GM23248 (cell line): ENCODE measurements at regions not wholly inside any gene's neighbourhood (a gene's known extent, or its start where the extent isn't known, plus 50 kb on each side); places are given as distances from the start of the nearest gene placed in this dataset.

Source experiments
- DNase-seq: peaks from one replicate; pipeline ENCODE4 v3.0.0-alpha.2; 2015
- H2AFZ ChIP-seq: fragments of 200-600 bp; sonication (generic); 2 replicates; pipeline ENCODE4 v1.6.1; 2016; ENCODE audit warnings: antibody characterized with exemption
- H3F3A ChIP-seq: fragments of 200-600 bp; sonication (generic); 2 replicates; pipeline ENCODE4 v1.6.1; 2016; ENCODE audit warnings: mild to moderate bottlenecking, antibody characterized with exemption, mixed run types; ENCODE audit not compliant: insufficient read depth
- H3K27ac ChIP-seq: fragments of 200-600 bp; sonication (generic); 2 replicates; pipeline ENCODE4 v1.5.1; 2016; ENCODE audit warnings: mild to moderate bottlenecking
- H3K27me3 ChIP-seq: fragments of 200-600 bp; sonication (generic); replicated peaks from 2 replicates; pipeline ENCODE4 v1.6.1; 2016; ENCODE audit warnings: mild to moderate bottlenecking; ENCODE audit not compliant: insufficient read depth
- H3K36me3 ChIP-seq: fragments of 200-600 bp; sonication (generic); 2 replicates; pipeline ENCODE4 v1.6.1; 2016; ENCODE audit warnings: low read depth, mild to moderate bottlenecking
- H3K4me1 ChIP-seq: fragments of 200-600 bp; sonication (generic); 2 replicates; pipeline ENCODE4 v1.6.1; 2016; ENCODE audit warnings: mild to moderate bottlenecking; ENCODE audit not compliant: insufficient read depth
- H3K4me2 ChIP-seq: fragments of 200-600 bp; sonication (generic); one replicate; pipeline ENCODE4 v1.6.1; 2016; ENCODE audit warnings: mild to moderate bottlenecking; ENCODE audit not compliant: unreplicated experiment
- H3K4me3 ChIP-seq: fragments of 200-600 bp; sonication (generic); 2 replicates; pipeline ENCODE4 v1.5.1; 2016; ENCODE audit warnings: mild to moderate bottlenecking
- H3K79me2 ChIP-seq: fragments of 200-600 bp; sonication (generic); 2 replicates; pipeline ENCODE4 v1.6.1; 2016; ENCODE audit warnings: mild to moderate bottlenecking; ENCODE audit not compliant: insufficient read depth
- H3K9ac ChIP-seq: fragments of 200-600 bp; sonication (generic); 2 replicates; pipeline ENCODE4 v1.6.1; 2016; ENCODE audit warnings: mild to moderate bottlenecking
- H3K9me2 ChIP-seq: fragments of 200-600 bp; sonication (generic); 2 replicates; pipeline ENCODE4 v1.6.1; 2016; ENCODE audit warnings: mixed run types, mild to moderate bottlenecking, moderate library complexity; ENCODE audit not compliant: insufficient read depth
- H3K9me3 ChIP-seq: fragments of 200-600 bp; sonication (generic); one replicate; pipeline ENCODE4 v1.6.1; 2017; ENCODE audit warnings: low read depth
- H4K20me1 ChIP-seq: fragments of 200-600 bp; sonication (generic); 2 replicates; pipeline ENCODE4 v1.6.0; 2016; ENCODE audit not compliant: insufficient read depth
- EZH2 ChIP-seq: fragments of 200-600 bp; sonication (generic); IDR thresholded peaks from 2 replicates; pipeline ENCODE4 v1.6.1; 2018; ENCODE audit warnings: antibody characterized with exemption, mild to moderate bottlenecking; ENCODE audit not compliant: insufficient read depth, poor library complexity, severe bottlenecking
- EZH2phosphoT487 ChIP-seq: fragments of 200-600 bp; sonication (generic); IDR thresholded peaks from 2 replicates; pipeline ENCODE4 v1.6.1; 2018; ENCODE audit warnings: antibody characterized with exemption, moderate library complexity, mild to moderate bottlenecking, low read depth; ENCODE audit not compliant: insufficient read depth
- WGBS, 2 experiments: methylation state at CpG; one replicate each; pipeline ENCODE4 v1.1.6; 2015 to 2017; ENCODE audit warnings: low lambda C conversion rate in 2 of 2, low coverage in 1 of 2; ENCODE audit errors: missing lambda C conversion rate in 2 of 2; 5-methylcytosine and 5-hydroxymethylcytosine counted together
- in situ Hi-C: fragments of 300-500 bp; cut with MboI; formaldehyde crosslinking; loops from 2 replicates; pipeline ENCODE4 v1.15.0; 2020

- Histone ChIP-seq H3K36me3 (no peaks in the 10 kb centered on the region), H3K4me2 (no peak overlapping the region), H3K27me3 (no peaks in the 10 kb centered on the region), H2AFZ (no peak overlapping the region), H3K9ac (no peak overlapping the region), H3K9me2 (no peaks in the 10 kb centered on the region), H3K4me1 (peaks cover 17% of the 10 kb centered on the region), H3K27ac (no peak overlapping the region), H3K9me3 (no peaks in the 10 kb centered on the region), H4K20me1 (no peaks in the 10 kb centered on the region), H3K4me3 (no peak overlapping the region), H3K79me2 (no peaks in the 10 kb centered on the region), H3F3A (peaks cover 5% of the 10 kb centered on the region)
- WGBS, 2 experiments, result 97 to 98% methylated on average over 2 of the region's 2 CpGs
- DNase-seq, result no peak
- TF ChIP-seq EZH2phosphoT487 (no peak), EZH2 (no peak)
- in situ Hi-C loops, result no loop called here
These were observed 203.0 kb upstream of the SESN3 start for GRCh38 chr11:95434009-95434408.

- H3K36me3 ChIP-seq, result no peaks in the 10 kb centered on the region
- TF ChIP-seq EZH2phosphoT487 (no peak), EZH2 (no peak)
- WGBS, 2 experiments, result 96 to 97% methylated on average over 4 of the region's 4 CpGs
- no peaks in the 10 kb centered on the region for H3K9me3 ChIP-seq
- H3K4me3 ChIP-seq, result no peak overlapping the region
- peaks cover 9% of the 10 kb centered on the region for H3F3A ChIP-seq
- no peak overlapping the region for H3K27ac ChIP-seq
- in situ Hi-C loops, result no loop called here
- H4K20me1 ChIP-seq, result no peaks in the 10 kb centered on the region
- peak; percentile 33 for DNase-seq
- H3K9me2 ChIP-seq, result no peaks in the 10 kb centered on the region
- peaks cover 21% of the 10 kb centered on the region for H3K4me1 ChIP-seq
- no peak overlapping the region for H3K9ac ChIP-seq
- no peaks in the 10 kb centered on the region for H3K79me2 ChIP-seq
- no peaks in the 10 kb centered on the region for H3K27me3 ChIP-seq
- H2AFZ ChIP-seq, result no peak overlapping the region
- H3K4me2 ChIP-seq, result no peak overlapping the region
These were observed 201.9 kb upstream of the SESN3 start for GRCh38 chr11:95432714-95433503.

GRCh38 chr11:95429376-95429907, 198.4 kb upstream of the SESN3 start:
- Histone ChIP-seq H3F3A (peaks cover 23% of the 10 kb centered on the region), H3K79me2 (no peaks in the 10 kb centered on the region), H3K9ac (no peak overlapping the region), H4K20me1 (no peaks in the 10 kb centered on the region), H3K4me1 (peaks cover 33% of the 10 kb centered on the region), H3K27ac (no peak overlapping the region), H2AFZ (no peak overlapping the region), H3K9me3 (no peaks in the 10 kb centered on the region), H3K4me3 (no peak overlapping the region), H3K36me3 (no peaks in the 10 kb centered on the region), H3K9me2 (no peaks in the 10 kb centered on the region), H3K4me2 (no peak overlapping the region), H3K27me3 (no peaks in the 10 kb centered on the region)
- 16 to 32% methylated on average over 1 of the region's 1 CpG for WGBS, 2 experiments
- peak; percentile 62 for DNase-seq
- TF ChIP-seq EZH2 (no peak), EZH2phosphoT487 (no peak)
- in situ Hi-C loops, result no loop called here

- TF ChIP-seq EZH2 (no peak), EZH2phosphoT487 (no peak)
- 0 out of 2 replicates have a peak overlapping the region, but pooled peaks have one; percentile 8 for H3K4me3 ChIP-seq
- 0 out of 2 replicates have a peak, but pooled peaks cover 2% of the 10 kb centered on the region for H3K9me2 ChIP-seq
- H3K27me3 ChIP-seq, result no peaks in the 10 kb centered on the region
- H4K20me1 ChIP-seq, result no peaks in the 10 kb centered on the region
- no peaks in the 10 kb centered on the region for H3K79me2 ChIP-seq
- DNase-seq, result peak; percentile 71
- H3K27ac ChIP-seq, result peak overlapping the region; percentile 17; the same call in 1 of the 2 replicates
- no peak overlapping the region for H2AFZ ChIP-seq
- peaks cover 28% of the 10 kb centered on the region for H3K4me1 ChIP-seq
- peaks cover 23% of the 10 kb centered on the region for H3F3A ChIP-seq
- peak overlapping the region; percentile 59 for H3K4me2 ChIP-seq
- H3K9ac ChIP-seq, result no peak overlapping the region
- in situ Hi-C loops, result no loop called here
- WGBS, 2 experiments, result 55% methylated on average over 5 of the region's 5 CpGs
- no peaks in the 10 kb centered on the region for H3K36me3 ChIP-seq
- H3K9me3 ChIP-seq, result no peaks in the 10 kb centered on the region
These were observed 195.9 kb upstream of the SESN3 start for GRCh38 chr11:95426823-95427462.
